ENCODE measurements at regions not wholly inside any gene's neighbourhood (a gene's known extent, or its start where the extent isn't known, plus 50 kb on each side); places are given as distances from the start of the nearest gene placed in this dataset.

DNA sequence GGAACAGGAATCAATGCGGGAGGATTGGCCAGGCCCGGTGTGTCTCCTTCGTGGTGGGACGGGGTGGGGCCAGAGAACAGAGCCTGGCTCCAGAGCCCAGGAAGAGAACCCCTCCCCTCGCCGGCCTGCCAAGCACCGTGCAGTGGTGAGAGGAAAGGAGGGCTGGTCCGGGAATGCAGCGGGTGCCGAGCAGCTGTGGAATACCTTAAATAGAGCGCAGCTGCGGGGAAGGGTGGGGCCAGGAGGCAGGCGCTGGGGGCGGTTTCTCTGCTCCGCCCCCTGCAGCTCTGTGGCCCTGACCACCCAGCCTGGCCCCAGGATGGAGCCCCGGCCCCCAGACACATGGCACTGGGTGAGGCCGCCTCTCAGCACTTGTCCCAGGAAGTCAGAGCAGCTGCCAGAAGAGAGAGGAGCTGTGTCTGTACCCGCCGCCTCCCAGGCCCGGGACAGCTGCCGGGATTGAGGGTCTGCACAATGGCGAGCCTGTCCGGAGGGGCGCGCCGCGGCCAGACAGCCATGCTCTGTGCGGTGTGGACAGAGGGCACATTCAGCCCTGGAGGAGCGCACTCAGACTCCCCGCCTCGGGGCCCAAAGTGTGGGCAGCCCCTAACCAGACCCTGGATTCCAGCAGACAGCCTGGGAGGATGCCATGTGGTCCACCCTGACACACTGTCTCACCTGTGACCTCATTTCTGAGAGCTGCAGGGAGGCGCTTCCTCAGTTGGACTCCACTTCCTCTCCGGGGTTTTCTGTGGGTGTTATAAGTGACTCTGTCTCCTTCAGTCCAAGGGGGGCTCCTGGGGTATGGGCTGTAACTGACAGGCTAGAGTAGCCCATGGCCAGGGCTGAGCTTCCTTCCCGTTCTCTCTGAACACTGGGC, 268.8 kb downstream of the SEC14L1 start:
- Histone ChIP-seq H3K27ac (peak overlapping the region; percentile 61 to 62), H3K9me3 (peaks cover 0 to 7% of the 10 kb centered on the region in 2 donors), H3K4me1 (peaks cover 0 to 60% of the 10 kb centered on the region in 2 donors), H3K36me3 (no peaks in the 10 kb centered on the region), H3K27me3 (no peaks in the 10 kb centered on the region), H3K4me3 (peak overlapping the region in 1 of 2 donors; percentile 18)
- TF ChIP-seq, protein P1, sequence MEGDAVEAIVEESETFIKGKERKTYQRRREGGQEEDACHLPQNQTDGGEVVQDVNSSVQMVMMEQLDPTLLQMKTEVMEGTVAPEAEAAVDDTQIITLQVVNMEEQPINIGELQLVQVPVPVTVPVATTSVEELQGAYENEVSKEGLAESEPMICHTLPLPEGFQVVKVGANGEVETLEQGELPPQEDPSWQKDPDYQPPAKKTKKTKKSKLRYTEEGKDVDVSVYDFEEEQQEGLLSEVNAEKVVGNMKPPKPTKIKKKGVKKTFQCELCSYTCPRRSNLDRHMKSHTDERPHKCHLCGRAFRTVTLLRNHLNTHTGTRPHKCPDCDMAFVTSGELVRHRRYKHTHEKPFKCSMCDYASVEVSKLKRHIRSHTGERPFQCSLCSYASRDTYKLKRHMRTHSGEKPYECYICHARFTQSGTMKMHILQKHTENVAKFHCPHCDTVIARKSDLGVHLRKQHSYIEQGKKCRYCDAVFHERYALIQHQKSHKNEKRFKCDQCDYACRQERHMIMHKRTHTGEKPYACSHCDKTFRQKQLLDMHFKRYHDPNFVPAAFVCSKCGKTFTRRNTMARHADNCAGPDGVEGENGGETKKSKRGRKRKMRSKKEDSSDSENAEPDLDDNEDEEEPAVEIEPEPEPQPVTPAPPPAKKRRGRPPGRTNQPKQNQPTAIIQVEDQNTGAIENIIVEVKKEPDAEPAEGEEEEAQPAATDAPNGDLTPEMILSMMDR (IDR thresholded peaks at IDR 0.05) = peak in 1 of 2 donors; percentile 19
- DNase-seq (ENCODE audit: low spot score) = no peak

DNA sequence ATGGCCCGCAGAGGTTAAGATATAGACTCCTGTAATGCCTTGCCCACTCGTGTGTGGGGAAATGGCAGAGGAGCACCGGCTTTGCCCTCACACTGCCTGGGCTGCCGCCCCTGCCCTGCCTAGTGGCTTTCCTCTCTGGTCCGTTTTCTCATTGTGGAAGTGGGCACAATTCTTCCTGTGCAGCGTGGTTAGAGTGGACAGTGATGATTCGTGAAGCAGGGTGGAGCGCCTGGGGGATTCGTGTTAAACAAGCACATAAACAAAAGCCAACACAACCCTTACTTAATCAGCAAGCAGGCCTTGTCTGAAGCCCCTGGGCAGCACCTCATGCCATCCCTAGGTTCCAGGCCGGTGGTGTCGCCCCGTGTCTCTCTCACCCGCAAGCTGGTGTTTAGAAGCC, 269.7 kb downstream of the SEC14L1 start:
- Histone ChIP-seq H3K4me1 (peaks cover 0 to 50% of the 10 kb centered on the region in 2 donors), H3K36me3 (no peaks in the 10 kb centered on the region), H3K9me3 (peaks cover 0 to 7% of the 10 kb centered on the region in 2 donors), H3K27ac (peak overlapping the region; percentile 61 to 62), H3K4me3 (no peak overlapping the region), H3K27me3 (no peaks in the 10 kb centered on the region)
- no peak for DNase-seq (ENCODE audit: low spot score)
- TF ChIP-seq, protein P1 (IDR thresholded peaks at IDR 0.05) = no peak

DNA sequence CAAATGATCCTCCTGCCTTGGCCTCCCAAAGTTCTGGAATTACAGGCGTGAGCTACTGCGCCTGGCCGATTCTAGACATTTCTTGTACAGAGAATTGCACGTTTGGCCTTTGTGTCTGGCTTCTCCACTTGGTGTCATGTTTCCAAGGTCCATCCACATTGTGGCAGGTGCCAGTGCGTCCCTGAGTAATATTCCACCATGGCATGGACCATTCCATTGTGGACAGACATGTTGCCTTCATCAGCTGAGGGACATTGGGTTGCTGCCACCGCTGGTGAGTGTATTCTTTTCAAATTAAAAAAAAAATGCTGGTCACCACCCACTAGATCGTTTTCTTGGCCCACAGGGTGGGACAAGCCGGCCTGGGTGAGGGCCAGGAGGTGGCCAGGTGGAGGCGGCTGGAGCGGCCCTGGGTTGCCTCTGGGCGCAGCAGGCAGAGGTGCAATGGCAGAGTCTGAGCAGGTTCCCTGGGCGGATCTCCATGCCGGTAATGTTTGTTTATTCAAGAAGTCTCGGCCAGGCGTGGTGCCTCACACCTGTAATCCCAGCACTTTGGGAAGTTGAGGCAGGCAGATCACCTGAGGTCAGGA, 274.1 kb downstream of the SEC14L1 start:
- no peaks in the 10 kb centered on the region for H3K27me3 ChIP-seq
- no peaks in the 10 kb centered on the region for H3K36me3 ChIP-seq
- TF ChIP-seq, protein P1 (IDR thresholded peaks at IDR 0.05) = no peak
- peaks cover 0 to 7% of the 10 kb centered on the region in 2 donors for H3K9me3 ChIP-seq
- H3K4me3 ChIP-seq = no peak overlapping the region
- no peak for DNase-seq (ENCODE audit: low spot score)
- H3K4me1 ChIP-seq = peaks cover 0 to 31% of the 10 kb centered on the region in 2 donors
- no peak overlapping the region for H3K27ac ChIP-seq

DNA sequence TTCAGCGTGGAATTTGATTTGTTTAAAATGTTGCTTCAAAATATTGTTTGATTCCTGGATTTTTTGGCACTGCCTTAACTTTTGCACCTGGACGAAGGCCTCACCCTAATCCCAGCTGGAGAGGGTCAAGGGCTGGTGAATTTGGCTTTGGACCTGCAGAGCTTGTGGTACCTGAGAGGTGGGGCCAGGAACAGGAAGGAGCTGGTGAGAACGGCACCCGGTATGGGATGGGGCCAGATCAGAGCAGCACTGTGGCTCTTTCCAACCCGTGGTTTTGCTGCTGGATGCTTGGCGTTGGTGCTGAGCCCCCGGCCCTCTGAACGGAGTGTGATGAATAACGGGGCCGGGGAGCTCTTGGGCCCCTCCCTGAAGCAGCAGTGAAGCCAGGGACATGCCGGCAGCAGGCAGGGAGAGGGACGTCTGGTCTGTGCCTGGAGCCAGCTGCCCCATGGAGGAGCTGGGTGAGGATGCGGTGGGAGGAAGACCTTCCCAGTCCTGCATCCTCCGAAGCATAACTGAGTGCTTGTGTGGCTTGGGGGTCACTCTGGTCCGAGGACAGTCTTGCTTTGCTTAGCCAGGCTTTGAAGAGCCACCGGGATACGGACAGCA, 275.4 kb downstream of the SEC14L1 start:
- no peak for DNase-seq (ENCODE audit: low spot score)
- Histone ChIP-seq H3K36me3 (no peaks in the 10 kb centered on the region), H3K4me3 (no peak overlapping the region), H3K27ac (no peak overlapping the region), H3K9me3 (peaks cover 0 to 7% of the 10 kb centered on the region in 2 donors), H3K27me3 (no peaks in the 10 kb centered on the region), H3K4me1 (peaks cover 0 to 31% of the 10 kb centered on the region in 2 donors)
- TF ChIP-seq, protein P1 (IDR thresholded peaks at IDR 0.05) = no peak

DNA sequence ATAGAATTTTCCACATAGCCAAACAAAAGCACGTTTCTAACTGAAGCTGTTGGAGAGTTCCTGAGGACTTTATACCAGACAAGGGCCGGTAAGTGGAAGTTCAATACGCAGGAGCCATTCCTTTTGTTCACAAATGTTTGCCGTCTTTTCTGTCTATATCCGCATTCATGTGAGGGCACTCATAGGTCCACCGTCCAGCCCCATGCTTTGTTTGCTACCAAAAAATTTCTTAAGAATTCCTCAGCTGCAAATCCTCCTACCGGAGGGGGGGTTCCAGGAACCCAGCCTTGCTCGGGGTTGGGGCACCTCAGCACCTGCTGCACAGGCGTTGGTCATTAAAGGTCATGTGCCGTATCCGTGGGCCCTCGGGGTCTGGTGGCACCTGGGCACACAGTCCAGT, 276.8 kb downstream of the SEC14L1 start:
- H3K4me1 ChIP-seq = peaks cover 0 to 39% of the 10 kb centered on the region in 2 donors
- DNase-seq (ENCODE audit: low spot score) = no peak
- no peaks in the 10 kb centered on the region for H3K27me3 ChIP-seq
- no peaks in the 10 kb centered on the region for H3K36me3 ChIP-seq
- H3K27ac ChIP-seq = no peak overlapping the region
- H3K4me3 ChIP-seq = no peak overlapping the region
- TF ChIP-seq, protein P1 (IDR thresholded peaks at IDR 0.05) = no peak
- H3K9me3 ChIP-seq = peaks cover 0 to 5% of the 10 kb centered on the region in 2 donors

Data from right atrium auricular region (tissue), 2 donors.